IPS-15b (cell line): ENCODE measurements at regions not wholly inside any gene's neighbourhood (a gene's known extent, or its start where the extent isn't known, plus 50 kb on each side); places are given as distances from the start of the nearest gene placed in this dataset.
"Not testable (repeated sequence)": the region's sequence is repeated elsewhere in the genome, so short reads cannot be mapped to it uniquely, and the experiment has no call there.

ENCODE experiments used
- H3K27me3 ChIP-seq: one replicate; pipeline ENCODE4 v1.6.1; 2013; ENCODE audit warnings: low read length; ENCODE audit not compliant: control insufficient read depth, insufficient read depth
- H3K36me3 ChIP-seq: one replicate; pipeline ENCODE4 v1.6.1; 2013; ENCODE audit warnings: low read length; ENCODE audit not compliant: control insufficient read depth, insufficient read depth
- H3K4me1 ChIP-seq: one replicate; pipeline ENCODE4 v1.6.1; 2013; ENCODE audit warnings: mild to moderate bottlenecking, low read length; ENCODE audit not compliant: control insufficient read depth, insufficient read depth
- H3K4me3 ChIP-seq: one replicate; pipeline ENCODE4 v1.5.1; 2013; ENCODE audit warnings: low read depth, low read length
- H3K9ac ChIP-seq: one replicate; pipeline ENCODE4 v1.6.1; 2013; ENCODE audit warnings: low read depth, mild to moderate bottlenecking, low read length
- H3K9me3 ChIP-seq: one replicate; pipeline ENCODE4 v1.6.1; 2013; ENCODE audit warnings: mild to moderate bottlenecking, low read length; ENCODE audit not compliant: control insufficient read depth, insufficient read depth

DNA sequence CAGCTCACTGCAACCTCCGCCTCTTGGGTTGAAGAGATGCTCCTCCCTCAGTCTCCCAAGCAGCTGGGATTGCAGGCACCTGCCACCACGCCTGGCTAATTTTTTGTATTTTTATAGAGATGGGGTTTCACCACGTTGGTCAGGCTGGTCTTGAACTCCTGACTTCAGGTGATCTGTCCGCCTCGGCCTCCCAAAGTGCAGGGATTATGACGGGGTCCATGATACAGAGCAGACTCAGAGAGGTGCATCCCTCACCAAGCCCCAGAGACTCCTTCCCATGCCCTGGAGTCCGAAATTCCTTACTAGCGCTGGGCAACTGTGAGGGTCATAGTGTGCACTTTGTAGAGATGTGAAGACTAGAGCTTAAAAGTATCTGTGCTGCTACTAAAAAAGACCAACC lies 99.8 kb upstream of the IRX4 start:
- H3K4me3 ChIP-seq, H3K27me3 ChIP-seq, H3K36me3 ChIP-seq, H3K4me1 ChIP-seq, H3K9me3 ChIP-seq, H3K9ac ChIP-seq: not testable (repeated sequence)

DNA sequence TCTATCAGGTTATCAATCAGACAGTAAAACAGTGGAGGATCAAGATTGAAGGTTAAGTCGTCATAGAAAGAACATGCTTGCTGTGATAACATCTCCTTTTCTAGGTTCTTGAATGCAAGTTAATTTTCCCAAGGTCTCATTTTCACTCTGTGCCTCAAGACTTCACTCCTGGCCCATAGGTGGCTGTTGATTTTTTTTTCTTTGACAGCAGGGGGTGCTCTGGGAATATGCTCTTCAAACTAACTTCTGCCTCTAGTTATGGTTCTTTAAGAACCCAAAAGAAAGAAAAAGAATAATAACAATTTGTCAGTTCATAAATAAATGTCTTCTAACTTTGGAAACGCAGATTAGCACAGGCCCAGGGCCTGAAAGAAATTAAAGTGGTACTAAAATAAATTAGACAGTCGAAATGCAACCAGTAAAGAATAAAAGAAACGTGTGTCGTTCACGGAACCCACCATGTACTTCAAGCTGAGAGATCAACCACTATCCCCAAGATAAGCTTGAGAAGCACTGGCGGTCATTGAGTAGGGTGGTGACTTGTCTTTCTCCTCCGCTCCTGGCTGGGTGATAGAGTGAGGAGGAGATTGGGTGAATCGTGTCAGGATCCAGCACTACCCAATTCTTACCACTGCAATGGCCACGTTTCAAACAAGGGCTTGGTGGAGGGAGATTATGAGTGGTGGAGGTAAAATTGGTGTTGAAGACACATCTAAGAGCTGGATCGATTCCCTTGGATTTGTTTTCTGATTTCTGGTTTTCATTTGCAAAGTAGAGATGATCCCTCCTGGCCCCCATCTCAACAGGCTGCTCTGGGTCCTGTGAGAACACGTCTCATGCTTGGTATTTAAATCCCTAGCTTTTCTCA lies 93.4 kb upstream of the IRX4 start:
- H3K4me3 ChIP-seq: no peak overlapping the region
- no peaks in the 10 kb centered on the region for H3K9me3 ChIP-seq
- no peaks in the 10 kb centered on the region for H3K27me3 ChIP-seq
- no peak overlapping the region for H3K9ac ChIP-seq
- peaks cover 2% of the 10 kb centered on the region for H3K36me3 ChIP-seq
- H3K4me1 ChIP-seq: no peaks in the 10 kb centered on the region

GRCh38 chr5:1975406-1975715 lies 92.6 kb upstream of the IRX4 start:
- no peak overlapping the region for H3K4me3 ChIP-seq
- H3K27me3 ChIP-seq: no peaks in the 10 kb centered on the region
- peaks cover 2% of the 10 kb centered on the region for H3K36me3 ChIP-seq
- no peak overlapping the region for H3K9ac ChIP-seq
- H3K4me1 ChIP-seq: no peaks in the 10 kb centered on the region
- no peaks in the 10 kb centered on the region for H3K9me3 ChIP-seq

GRCh38 chr5:1974501-1975405 lies 92.0 kb upstream of the IRX4 start:
- Histone ChIP-seq H3K4me1 (no peaks in the 10 kb centered on the region), H3K4me3 (no peak overlapping the region), H3K9me3 (no peaks in the 10 kb centered on the region), H3K36me3 (peaks cover 2% of the 10 kb centered on the region), H3K27me3 (no peaks in the 10 kb centered on the region), H3K9ac (no peak overlapping the region)

DNA sequence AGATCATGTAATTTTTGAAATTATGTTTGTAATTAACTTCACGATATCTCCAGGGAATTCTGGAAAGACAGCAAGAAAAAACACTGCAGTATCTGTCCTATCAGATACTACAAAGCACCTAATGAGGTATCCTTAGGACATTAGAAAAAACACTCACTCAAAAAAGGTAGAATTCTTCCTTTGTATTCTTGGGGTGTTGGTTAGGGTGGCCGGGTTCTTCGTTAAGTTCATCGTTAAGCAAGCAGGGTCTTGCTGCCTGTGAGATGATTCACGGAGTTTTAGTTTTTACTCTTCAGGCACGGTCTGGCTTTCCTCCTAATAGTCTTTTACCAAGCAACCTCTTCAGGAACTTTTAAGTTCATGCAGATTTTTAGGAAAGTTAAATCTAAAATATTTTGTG lies 91.4 kb upstream of the IRX4 start:
- H3K9ac ChIP-seq: no peak overlapping the region
- H3K9me3 ChIP-seq: no peaks in the 10 kb centered on the region
- H3K27me3 ChIP-seq: no peaks in the 10 kb centered on the region
- H3K36me3 ChIP-seq: peaks cover 2% of the 10 kb centered on the region
- no peak overlapping the region for H3K4me3 ChIP-seq
- no peaks in the 10 kb centered on the region for H3K4me1 ChIP-seq

GRCh38 chr5:1973391-1974013 lies 90.8 kb upstream of the IRX4 start:
- Histone ChIP-seq H3K9ac (no peak overlapping the region), H3K9me3 (no peaks in the 10 kb centered on the region), H3K27me3 (no peaks in the 10 kb centered on the region), H3K36me3 (peaks cover 2% of the 10 kb centered on the region), H3K4me1 (no peaks in the 10 kb centered on the region), H3K4me3 (no peak overlapping the region)

- no peak overlapping the region for H3K4me3 ChIP-seq
These were observed 89.2 kb upstream of the IRX4 start for GRCh38 chr5:1971944-1972343.

DNA sequence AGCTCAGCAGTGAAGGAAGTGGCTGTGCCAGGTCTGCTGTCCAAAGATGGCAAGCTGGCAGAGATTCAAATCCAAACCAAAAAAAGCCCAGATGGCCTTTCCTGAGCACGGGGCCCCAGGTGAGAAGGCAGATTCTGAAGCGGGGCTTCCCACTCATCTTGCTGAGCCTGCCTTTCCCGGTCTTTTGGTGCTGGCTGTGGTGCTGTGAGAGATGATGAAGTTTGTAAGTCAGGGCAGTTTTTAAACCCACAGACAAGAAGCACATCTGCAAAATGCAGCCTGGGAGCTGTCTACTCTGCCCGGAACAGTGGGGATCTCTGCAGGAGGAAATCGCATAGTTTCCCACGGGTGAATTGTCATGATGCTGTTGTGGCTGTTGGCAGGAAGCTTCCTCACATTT lies 85.0 kb upstream of the IRX4 start:
- Histone ChIP-seq H3K9ac (no peak overlapping the region), H3K36me3 (no peaks in the 10 kb centered on the region), H3K4me3 (no peak overlapping the region), H3K9me3 (no peaks in the 10 kb centered on the region), H3K27me3 (no peaks in the 10 kb centered on the region), H3K4me1 (no peaks in the 10 kb centered on the region)

More at GRCh38 chr5:1971944-1972343, 89.2 kb upstream of the IRX4 start:
- Histone ChIP-seq H3K9ac (no peak overlapping the region), H3K27me3 (no peaks in the 10 kb centered on the region), H3K36me3 (peaks cover 2% of the 10 kb centered on the region), H3K9me3 (no peaks in the 10 kb centered on the region), H3K4me1 (no peaks in the 10 kb centered on the region)

DNA sequence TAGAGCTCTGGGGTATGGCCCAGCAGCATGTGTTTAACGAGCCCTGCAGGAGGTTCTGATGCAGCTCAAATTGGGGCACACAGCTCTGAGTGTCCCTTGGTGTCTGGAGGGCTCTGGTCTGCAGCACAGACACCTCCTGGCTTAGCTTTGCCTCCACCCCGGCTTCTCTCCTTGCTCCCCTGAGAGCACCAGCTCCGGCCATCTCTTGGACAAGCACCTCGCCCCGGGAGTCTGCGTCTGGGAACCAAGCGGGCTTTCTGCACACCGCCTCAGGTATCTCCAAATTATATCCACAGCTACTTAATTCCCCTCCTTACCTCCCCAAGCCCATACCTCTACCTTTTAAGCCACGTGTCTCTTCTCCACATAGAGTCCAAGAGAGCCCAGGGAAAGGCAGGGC lies 83.7 kb upstream of the IRX4 start:
- Histone ChIP-seq H3K4me3 (no peak overlapping the region), H3K36me3 (no peaks in the 10 kb centered on the region), H3K27me3 (no peaks in the 10 kb centered on the region), H3K9me3 (no peaks in the 10 kb centered on the region), H3K4me1 (no peaks in the 10 kb centered on the region), H3K9ac (no peak overlapping the region)

- H3K4me1 ChIP-seq: no peaks in the 10 kb centered on the region
These were observed 83.2 kb upstream of the IRX4 start for GRCh38 chr5:1965925-1966324.

GRCh38 chr5:1963941-1964451 lies 81.3 kb upstream of the IRX4 start:
- H3K36me3 ChIP-seq: no peaks in the 10 kb centered on the region
- no peak overlapping the region for H3K9ac ChIP-seq
- no peaks in the 10 kb centered on the region for H3K4me1 ChIP-seq
- no peaks in the 10 kb centered on the region for H3K27me3 ChIP-seq
- no peaks in the 10 kb centered on the region for H3K9me3 ChIP-seq
- H3K4me3 ChIP-seq: no peak overlapping the region

More at GRCh38 chr5:1965925-1966324, 83.2 kb upstream of the IRX4 start:
- no peak overlapping the region for H3K9ac ChIP-seq
- H3K4me3 ChIP-seq: no peak overlapping the region
- H3K9me3 ChIP-seq: no peaks in the 10 kb centered on the region
- H3K36me3 ChIP-seq: no peaks in the 10 kb centered on the region
- H3K27me3 ChIP-seq: no peaks in the 10 kb centered on the region
